Neuronal stem cell (in vitro differentiated cells): ENCODE measurements at regions not wholly inside any gene's neighbourhood (a gene's known extent, or its start where the extent isn't known, plus 50 kb on each side); places are given as distances from the start of the nearest gene placed in this dataset.

Experiments used
- DNase-seq: peaks from one replicate; pipeline ENCODE4 v3.0.0-alpha.2; 2013; ENCODE audit warnings: low spot score
- H2AFZ ChIP-seq: one replicate; pipeline ENCODE4 v1.6.1; 2013; ENCODE audit warnings: mild to moderate bottlenecking, low read length, inconsistent platforms
- H2AK5ac ChIP-seq: 2 replicates; pipeline ENCODE4 v1.6.1; 2013; ENCODE audit warnings: low read depth, mild to moderate bottlenecking, inconsistent platforms, low read length, moderate library complexity, mixed read lengths
- H2BK120ac ChIP-seq: 2 replicates; pipeline ENCODE4 v1.6.1; 2013; ENCODE audit warnings: low read depth, mild to moderate bottlenecking, inconsistent platforms, low read length, moderate library complexity, mixed read lengths
- H2BK12ac ChIP-seq: one replicate; pipeline ENCODE4 v1.6.1; 2013; ENCODE audit warnings: low read length, inconsistent platforms
- H2BK15ac ChIP-seq: 2 replicates; pipeline ENCODE4 v1.6.1; 2013; ENCODE audit warnings: mild to moderate bottlenecking, low read length, inconsistent platforms, mixed read lengths
- H2BK5ac ChIP-seq: one replicate; pipeline ENCODE4 v1.6.1; 2013; ENCODE audit warnings: inconsistent platforms, mild to moderate bottlenecking, low read length, moderate library complexity
- H3K14ac ChIP-seq: one replicate; pipeline ENCODE4 v1.6.1; 2013; ENCODE audit warnings: low read length, inconsistent platforms
- H3K18ac ChIP-seq: 2 replicates; pipeline ENCODE4 v1.6.1; 2013; ENCODE audit warnings: low read length, inconsistent platforms
- H3K23ac ChIP-seq: 2 replicates; pipeline ENCODE4 v1.6.1; 2013; ENCODE audit warnings: low read depth, mild to moderate bottlenecking, mixed read lengths, low read length, inconsistent platforms; ENCODE audit not compliant: poor library complexity
- H3K27ac ChIP-seq: replicated peaks from 3 replicates; pipeline ENCODE4 v1.5.1; 2013; ENCODE audit warnings: low read length, inconsistent platforms
- H3K27me3 ChIP-seq, 3 experiments: 2 replicates each; pipeline ENCODE4 v1.6.1; 2013; ENCODE audit warnings: low read length in 3 of 3, mild to moderate bottlenecking in 2 of 3, inconsistent platforms in 1 of 3, low read depth in 1 of 3, mixed read lengths in 1 of 3, moderate library complexity in 1 of 3; ENCODE audit not compliant: control insufficient read depth in 3 of 3, insufficient read depth in 3 of 3
- H3K36me3 ChIP-seq, 2 donors: replicated peaks in 1 of 2; 2 replicates each; pipeline ENCODE4 v1.6.1; 2013; ENCODE audit warnings: low read length in 2 of 2; ENCODE audit not compliant: control insufficient read depth in 2 of 2, insufficient read depth in 2 of 2
- H3K4ac ChIP-seq: 2 replicates; pipeline ENCODE4 v1.6.1; 2013; ENCODE audit warnings: inconsistent platforms, mild to moderate bottlenecking, low read length, moderate library complexity
- H3K4me1 ChIP-seq, 2 donors: 1 replicate in 1 of 2; 2 replicates in 1 of 2; pipeline ENCODE4 v1.6.1; 2013; ENCODE audit warnings: low read length in 2 of 2, low read depth in 1 of 2; ENCODE audit not compliant: control insufficient read depth in 2 of 2, insufficient read depth in 1 of 2
- H3K4me2 ChIP-seq: one replicate; pipeline ENCODE4 v1.6.1; 2013; ENCODE audit warnings: mild to moderate bottlenecking, low read length, inconsistent platforms; ENCODE audit not compliant: insufficient read depth, poor library complexity, severe bottlenecking
- H3K4me3 ChIP-seq, 2 donors: 2 replicates each; pipeline ENCODE4 v1.5.1; 2013; ENCODE audit warnings: low read length in 2 of 2, mild to moderate bottlenecking in 2 of 2, inconsistent platforms in 1 of 2, moderate library complexity in 1 of 2
- H3K79me1 ChIP-seq: one replicate; pipeline ENCODE4 v1.6.1; 2013; ENCODE audit warnings: low read depth, mild to moderate bottlenecking, inconsistent platforms, low read length, moderate library complexity
- H3K9ac ChIP-seq: one replicate; pipeline ENCODE4 v1.6.1; 2013; ENCODE audit warnings: mild to moderate bottlenecking, low read depth, low read length, inconsistent platforms; ENCODE audit not compliant: poor library complexity
- H3K9me3 ChIP-seq, 2 donors: replicated peaks in 1 of 2; 2 replicates each; pipeline versions ENCODE3 to v1.6.1; 2013; ENCODE audit warnings: low read length in 2 of 2, mild to moderate bottlenecking in 2 of 2, inconsistent platforms in 1 of 2, low read depth in 1 of 2, mixed read lengths in 1 of 2, moderate library complexity in 1 of 2; ENCODE audit not compliant: control insufficient read depth in 2 of 2, insufficient read depth in 1 of 2
- H4K8ac ChIP-seq: one replicate; pipeline ENCODE4 v1.6.1; 2013; ENCODE audit warnings: low read depth, mild to moderate bottlenecking, inconsistent platforms, low read length, moderate library complexity
- H4K91ac ChIP-seq: one replicate; pipeline ENCODE4 v1.6.1; 2013; ENCODE audit warnings: low read length, low read depth, mild to moderate bottlenecking, inconsistent platforms; ENCODE audit not compliant: poor library complexity
- WGBS, 2 donors: extraction: QIAGEN DNeasy Blood & Tissue Kit; methylation state at CpG; one replicate each; pipeline ENCODE4 v1.1.7; 2013; ENCODE audit warnings: missing lambda C conversion rate in 2 of 2, mixed read lengths in 1 of 2; ENCODE audit not compliant: insufficient read length in 2 of 2, insufficient replicate concordance in 1 of 2; ENCODE audit errors: extremely low coverage in 2 of 2; 5-methylcytosine and 5-hydroxymethylcytosine counted together

- no peak for DNase-seq
- Histone ChIP-seq H2BK12ac (no peak overlapping the region), H3K9ac (no peak overlapping the region), H3K18ac (no peak overlapping the region), H2BK120ac (no peak overlapping the region), H3K4me1 (no peaks in the 10 kb centered on the region), H3K27ac (no peak overlapping the region), H3K14ac (no peak overlapping the region), H2AFZ (no peak overlapping the region), H2BK15ac (no peak overlapping the region), H3K4ac (no peak overlapping the region), H3K27me3 (peaks cover 0 to 10% (median 7%) of the 10 kb centered on the region in 3 experiments), H4K91ac (no peak overlapping the region), H3K4me2 (no peak overlapping the region), H2AK5ac (no peak overlapping the region), H3K36me3 (no peaks in the 10 kb centered on the region), H3K4me3 (no peak overlapping the region), H3K9me3 (no peaks in the 10 kb centered on the region), H3K23ac (no peak overlapping the region), H2BK5ac (no peak overlapping the region), H4K8ac (no peak overlapping the region), H3K79me1 (no peaks in the 10 kb centered on the region)
- no CpG with 5 or more reads among the region's 6 CpGs for WGBS, 2 donors
Observed at GRCh38 chr13:31853643-31854326, 114.5 kb downstream of the RXFP2 start.

- Histone ChIP-seq H3K18ac (no peak overlapping the region), H3K36me3 (no peaks in the 10 kb centered on the region), H3K27me3 (no peaks in the 10 kb centered on the region), H2AK5ac (no peak overlapping the region), H2BK12ac (no peak overlapping the region), H2AFZ (no peak overlapping the region), H3K9me3 (no peaks in the 10 kb centered on the region), H3K4me1 (no peaks in the 10 kb centered on the region), H4K91ac (no peak overlapping the region), H3K79me1 (no peaks in the 10 kb centered on the region), H3K27ac (no peak overlapping the region), H3K4ac (no peak overlapping the region), H2BK5ac (no peak overlapping the region), H3K4me2 (no peak overlapping the region), H4K8ac (no peak overlapping the region), H3K9ac (no peak overlapping the region), H2BK120ac (no peak overlapping the region), H3K14ac (no peak overlapping the region), H3K23ac (no peak overlapping the region), H3K4me3 (no peak overlapping the region), H2BK15ac (no peak overlapping the region)
- WGBS, 2 donors, result no CpG with 5 or more reads among the region's 5 CpGs
- no peak for DNase-seq
Observed at GRCh38 chr13:31859571-31859970, 120.2 kb downstream of the RXFP2 start.

- Histone ChIP-seq H4K91ac (no peak overlapping the region), H2BK15ac (no peak overlapping the region), H3K36me3 (no peaks in the 10 kb centered on the region), H3K18ac (no peak overlapping the region), H2BK120ac (no peak overlapping the region), H3K9me3 (no peaks in the 10 kb centered on the region), H3K4me3 (no peak overlapping the region), H2BK12ac (no peak overlapping the region), H4K8ac (no peak overlapping the region), H3K23ac (no peak overlapping the region), H2BK5ac (no peak overlapping the region), H3K79me1 (no peaks in the 10 kb centered on the region), H2AK5ac (no peak overlapping the region), H3K14ac (no peak overlapping the region), H3K4ac (no peak overlapping the region), H2AFZ (no peak overlapping the region), H3K9ac (no peak overlapping the region), H3K4me1 (no peaks in the 10 kb centered on the region), H3K27ac (no peak overlapping the region), H3K27me3 (no peaks in the 10 kb centered on the region), H3K4me2 (no peak overlapping the region)
- no CpG with 5 or more reads among the region's 5 CpGs for WGBS, 2 donors
- DNase-seq, result no peak
Observed at GRCh38 chr13:31860002-31860401, 120.7 kb downstream of the RXFP2 start.

GRCh38 chr13:31862828-31863227 lies 123.5 kb downstream of the RXFP2 start:
- Histone ChIP-seq H3K4me1 (no peaks in the 10 kb centered on the region), H4K91ac (no peak overlapping the region), H3K4me3 (no peak overlapping the region), H2BK120ac (no peak overlapping the region), H3K23ac (no peak overlapping the region), H2BK15ac (no peak overlapping the region), H2BK12ac (no peak overlapping the region), H3K9me3 (no peaks in the 10 kb centered on the region), H2BK5ac (no peak overlapping the region), H3K14ac (no peak overlapping the region), H2AFZ (no peak overlapping the region), H2AK5ac (no peak overlapping the region), H3K18ac (no peak overlapping the region), H3K4me2 (no peak overlapping the region), H3K27ac (no peak overlapping the region), H3K9ac (no peak overlapping the region), H3K36me3 (no peaks in the 10 kb centered on the region), H3K79me1 (no peaks in the 10 kb centered on the region), H4K8ac (no peak overlapping the region), H3K4ac (no peak overlapping the region), H3K27me3 (no peaks in the 10 kb centered on the region)
- no CpG with 5 or more reads among the region's 3 CpGs for WGBS, 2 donors
- DNase-seq, result no peak
